ENCODE measurements at regions not wholly inside any gene's neighbourhood (a gene's known extent, or its start where the extent isn't known, plus 50 kb on each side); places are given as distances from the start of the nearest gene placed in this dataset.

- TF ChIP-seq, protein P1, sequence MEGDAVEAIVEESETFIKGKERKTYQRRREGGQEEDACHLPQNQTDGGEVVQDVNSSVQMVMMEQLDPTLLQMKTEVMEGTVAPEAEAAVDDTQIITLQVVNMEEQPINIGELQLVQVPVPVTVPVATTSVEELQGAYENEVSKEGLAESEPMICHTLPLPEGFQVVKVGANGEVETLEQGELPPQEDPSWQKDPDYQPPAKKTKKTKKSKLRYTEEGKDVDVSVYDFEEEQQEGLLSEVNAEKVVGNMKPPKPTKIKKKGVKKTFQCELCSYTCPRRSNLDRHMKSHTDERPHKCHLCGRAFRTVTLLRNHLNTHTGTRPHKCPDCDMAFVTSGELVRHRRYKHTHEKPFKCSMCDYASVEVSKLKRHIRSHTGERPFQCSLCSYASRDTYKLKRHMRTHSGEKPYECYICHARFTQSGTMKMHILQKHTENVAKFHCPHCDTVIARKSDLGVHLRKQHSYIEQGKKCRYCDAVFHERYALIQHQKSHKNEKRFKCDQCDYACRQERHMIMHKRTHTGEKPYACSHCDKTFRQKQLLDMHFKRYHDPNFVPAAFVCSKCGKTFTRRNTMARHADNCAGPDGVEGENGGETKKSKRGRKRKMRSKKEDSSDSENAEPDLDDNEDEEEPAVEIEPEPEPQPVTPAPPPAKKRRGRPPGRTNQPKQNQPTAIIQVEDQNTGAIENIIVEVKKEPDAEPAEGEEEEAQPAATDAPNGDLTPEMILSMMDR (conservative IDR thresholded peaks at IDR 0.05; ENCODE audit: control insufficient read depth, insufficient read depth, low read depth, low read length): no peak
- peak; percentile 18 for DNase-seq (ENCODE audit: low read depth)
- no peak overlapping the region for H3K4me3 ChIP-seq (ENCODE audit: control insufficient read depth, low read depth, low read length)
Observed at GRCh38 chrX:139086246-139086645, 374.7 kb upstream of the FGF13 start.

DNA sequence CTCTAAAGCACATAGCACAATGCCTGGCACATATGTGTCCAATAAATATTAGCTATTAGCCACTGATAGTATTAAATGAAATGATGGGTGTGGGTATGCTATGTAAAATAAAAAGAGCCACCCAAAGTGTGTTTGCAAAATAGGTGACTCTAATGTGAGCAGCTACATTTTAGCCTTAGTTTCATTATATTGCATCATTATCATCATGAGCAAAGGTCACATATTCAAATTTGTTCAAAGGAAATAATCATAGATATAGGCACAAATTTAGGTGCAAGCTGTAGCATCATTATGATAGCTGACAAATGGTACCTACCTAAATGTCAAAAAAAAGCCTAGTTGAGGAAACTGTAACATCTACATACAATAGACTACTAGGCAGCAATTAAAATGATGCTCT is 373.9 kb upstream of the FGF13 start:
- TF ChIP-seq, protein P1 (conservative IDR thresholded peaks at IDR 0.05; ENCODE audit: control insufficient read depth, insufficient read depth, low read depth, low read length): no peak
- no peak overlapping the region for H3K4me3 ChIP-seq (ENCODE audit: control insufficient read depth, low read depth, low read length)
- DNase-seq (ENCODE audit: low read depth): no peak

GRCh38 chrX:139083191-139083590 is 371.7 kb upstream of the FGF13 start:
- DNase-seq (ENCODE audit: low read depth): no peak

DNA sequence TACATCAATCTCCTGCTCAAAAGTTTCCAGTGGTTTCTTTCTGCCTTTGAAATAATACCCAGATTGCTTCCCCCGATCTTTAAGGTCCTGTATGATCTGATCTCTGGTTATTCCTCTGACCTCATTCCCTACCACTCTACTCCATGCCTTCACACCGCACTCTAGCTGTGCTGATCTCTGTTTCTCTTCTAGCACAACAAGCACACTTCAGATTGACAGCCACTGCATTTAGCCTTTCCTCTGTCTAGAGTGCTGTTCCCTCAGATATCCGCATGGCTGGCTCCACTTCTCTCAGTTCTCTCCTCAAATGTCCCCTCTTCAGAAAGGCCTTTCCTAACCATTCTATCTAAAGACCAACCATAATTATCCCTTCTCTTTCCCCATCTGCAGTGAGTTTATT is 370.4 kb upstream of the FGF13 start:
- TF ChIP-seq, protein P1 (conservative IDR thresholded peaks at IDR 0.05; ENCODE audit: control insufficient read depth, insufficient read depth, low read depth, low read length): no peak
- no peak overlapping the region for H3K4me3 ChIP-seq (ENCODE audit: control insufficient read depth, low read depth, low read length)
- DNase-seq (ENCODE audit: low read depth): no peak

More at GRCh38 chrX:139083191-139083590, 371.7 kb upstream of the FGF13 start:
- TF ChIP-seq, protein P1 (conservative IDR thresholded peaks at IDR 0.05; ENCODE audit: control insufficient read depth, insufficient read depth, low read depth, low read length): no peak
- H3K4me3 ChIP-seq (ENCODE audit: control insufficient read depth, low read depth, low read length): no peak overlapping the region

GRCh38 chrX:139079789-139080188 is 368.3 kb upstream of the FGF13 start:
- no peak overlapping the region for H3K4me3 ChIP-seq (ENCODE audit: control insufficient read depth, low read depth, low read length)
- no peak for DNase-seq (ENCODE audit: low read depth)

GRCh38 chrX:139078761-139079280 is 367.3 kb upstream of the FGF13 start:
- TF ChIP-seq, protein P1 (conservative IDR thresholded peaks at IDR 0.05; ENCODE audit: control insufficient read depth, insufficient read depth, low read depth, low read length): no peak
- no peak overlapping the region for H3K4me3 ChIP-seq (ENCODE audit: control insufficient read depth, low read depth, low read length)
- no peak for DNase-seq (ENCODE audit: low read depth)

More at GRCh38 chrX:139079789-139080188, 368.3 kb upstream of the FGF13 start:
- TF ChIP-seq, protein P1 (conservative IDR thresholded peaks at IDR 0.05; ENCODE audit: control insufficient read depth, insufficient read depth, low read depth, low read length): no peak

- TF ChIP-seq, protein P1 (conservative IDR thresholded peaks at IDR 0.05; ENCODE audit: control insufficient read depth, insufficient read depth, low read depth, low read length): no peak
- DNase-seq (ENCODE audit: low read depth): no peak
- H3K4me3 ChIP-seq (ENCODE audit: control insufficient read depth, low read depth, low read length): no peak overlapping the region
Observed at GRCh38 chrX:139078342-139078741, 366.8 kb upstream of the FGF13 start.

Measured in fibroblast of mammary gland (primary cell).